8988T (cell line): ENCODE measurements at regions not wholly inside any gene's neighbourhood (a gene's known extent, or its start where the extent isn't known, plus 50 kb on each side); places are given as distances from the start of the nearest gene placed in this dataset.
"Not testable (repeated sequence)": the region's sequence is repeated elsewhere in the genome, so short reads cannot be mapped to it uniquely, and the experiment has no call there.

ENCODE experiments used
- DNase-seq: peaks from one replicate; pipeline ENCODE4 v3.0.0; 2011

DNA sequence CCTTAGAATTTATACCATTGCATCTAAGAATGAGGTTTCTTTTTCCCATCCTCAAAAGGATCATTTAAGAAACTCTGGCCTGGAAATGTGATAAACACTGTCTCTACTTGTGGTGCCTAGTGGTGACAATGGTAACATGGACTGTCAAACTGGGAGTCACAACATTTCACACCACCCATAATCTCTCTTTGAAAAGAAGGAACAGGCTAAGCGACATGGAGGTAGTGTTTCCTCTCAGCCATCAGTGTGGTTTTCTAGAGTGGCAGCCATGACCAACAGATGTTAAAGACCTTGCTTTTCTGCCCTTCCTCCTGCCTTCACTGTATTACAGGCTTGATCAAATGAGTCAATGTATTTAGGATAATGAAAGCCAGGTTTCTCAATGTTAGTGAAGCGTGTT, 283.1 kb upstream of the STAC start:
- DNase-seq, result no peak

DNA sequence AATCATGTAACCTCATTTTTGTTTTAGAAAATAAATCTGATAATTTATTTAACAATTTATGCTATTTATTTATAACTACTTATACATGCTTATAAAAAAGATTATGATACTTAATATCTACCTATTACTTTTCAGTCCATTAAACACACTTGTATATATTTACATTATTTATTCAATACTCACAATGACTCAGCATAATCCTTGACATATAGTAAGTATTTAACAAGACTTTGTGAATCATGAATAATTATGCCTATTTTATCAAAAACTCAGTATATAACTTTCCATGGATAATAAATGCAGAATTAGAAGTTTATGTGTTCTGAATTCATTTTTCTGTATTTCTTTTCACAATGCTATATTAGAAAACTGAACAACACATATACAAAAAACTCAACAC, 266.0 kb upstream of the STAC start:
- no peak for DNase-seq

DNA sequence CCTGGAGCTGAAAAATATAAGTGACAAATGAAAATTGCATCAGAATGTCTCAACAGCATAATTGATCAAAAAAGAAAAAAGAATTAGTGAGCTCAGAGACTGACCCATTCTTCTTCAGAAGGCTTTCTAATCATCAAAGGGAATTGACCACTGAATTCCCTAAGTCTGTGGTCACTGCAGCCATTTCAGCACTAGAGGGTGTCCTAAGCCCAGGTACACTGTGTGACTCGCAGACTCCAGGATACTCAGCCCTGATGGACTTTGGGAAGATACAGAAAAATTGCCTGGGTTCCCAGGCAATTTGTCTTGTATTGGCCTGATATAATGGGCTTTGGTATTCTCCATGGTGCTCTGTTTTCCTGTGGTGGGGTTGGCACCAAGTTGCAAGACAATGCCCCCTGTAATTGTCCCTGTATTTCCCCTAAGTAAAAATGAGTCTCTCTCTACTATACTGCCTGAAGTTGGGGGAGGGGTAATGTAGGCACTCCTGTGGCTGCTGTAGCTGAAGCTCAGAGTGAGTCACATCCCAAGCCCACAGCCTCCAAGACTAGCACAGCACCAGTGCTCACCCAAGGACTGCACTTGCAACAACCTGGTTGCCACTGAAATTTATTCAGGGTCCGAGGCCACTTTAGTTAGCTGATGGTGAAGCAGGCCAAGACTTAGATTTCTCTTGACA, 256.0 kb upstream of the STAC start:
- peak; percentile 11 for DNase-seq

DNA sequence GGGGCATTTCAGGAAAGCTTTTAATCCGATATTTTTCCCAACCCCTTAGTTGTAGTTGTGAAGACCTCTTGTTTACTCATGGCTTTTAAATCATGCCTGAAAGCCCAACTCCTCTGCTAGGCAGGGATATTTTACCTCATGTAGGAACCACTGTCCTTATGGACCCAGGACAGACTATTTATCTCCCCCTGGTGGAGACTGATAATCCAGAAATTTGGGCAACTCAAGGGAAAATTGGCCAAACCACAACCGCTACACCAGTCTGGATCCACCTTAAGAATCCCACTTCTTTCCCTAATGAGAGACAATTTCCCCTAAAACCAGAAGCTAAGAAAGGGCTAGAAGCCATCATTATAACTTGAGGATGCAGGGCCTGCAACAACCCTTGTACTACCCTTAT, 248.1 kb upstream of the STAC start:
- DNase-seq, result no peak

DNA sequence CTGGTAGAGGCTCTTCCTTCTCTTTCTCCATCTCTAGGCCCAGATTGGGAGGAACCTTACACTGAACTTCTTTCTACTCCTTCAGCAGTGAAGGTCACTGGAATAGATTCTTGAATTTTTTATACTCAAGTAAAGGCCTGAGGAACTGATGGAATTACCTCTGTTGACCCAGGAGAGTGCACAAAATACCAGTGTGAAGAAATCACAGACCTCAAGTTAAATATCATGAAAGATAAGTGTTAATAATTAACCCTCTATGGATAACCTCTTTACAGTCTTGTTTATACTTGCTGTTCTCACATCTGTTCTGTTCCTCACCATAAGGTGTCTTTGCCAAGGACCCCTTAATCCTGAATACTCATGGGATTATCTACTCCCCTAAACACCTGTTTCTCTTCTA, 244.4 kb upstream of the STAC start:
- no peak for DNase-seq

DNA sequence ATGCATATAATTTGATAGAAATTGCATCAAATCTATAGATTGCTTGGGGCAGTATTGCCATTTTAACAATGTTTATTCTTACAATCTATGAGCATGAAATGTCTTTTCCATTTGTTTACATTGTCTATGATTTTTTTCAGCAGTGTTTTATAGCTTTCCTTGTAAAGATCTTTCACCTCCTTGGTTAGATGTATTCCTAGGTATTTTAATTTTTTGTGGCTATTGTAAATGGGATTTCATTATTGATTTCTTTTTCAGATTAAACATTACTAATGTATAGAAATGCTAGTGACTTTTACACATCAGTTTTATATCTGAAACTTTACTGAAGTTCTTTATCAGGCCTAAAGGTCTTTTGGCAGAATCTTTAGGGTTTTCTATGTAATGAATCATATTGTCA, 237.6 kb upstream of the STAC start:
- no peak for DNase-seq

DNA sequence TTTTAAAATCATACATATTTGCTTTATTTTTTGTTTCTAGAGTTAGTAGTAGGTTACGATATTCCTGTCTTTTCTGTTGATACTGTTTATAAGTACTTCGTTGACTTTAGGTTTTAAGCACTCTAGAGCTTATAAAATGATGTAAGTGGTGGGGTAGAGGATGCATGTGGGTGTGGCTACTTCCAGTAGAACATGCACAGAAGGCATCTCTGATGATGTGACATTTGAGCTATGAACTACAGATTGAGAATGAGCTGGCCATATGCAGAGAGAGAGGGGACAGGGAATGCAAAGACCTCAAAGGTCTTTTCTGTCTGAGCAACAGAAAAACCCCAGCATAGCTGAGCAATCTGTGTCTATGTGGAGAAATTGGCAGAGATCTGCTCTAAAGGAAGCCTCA, 233.9 kb upstream of the STAC start:
- no peak for DNase-seq

DNA sequence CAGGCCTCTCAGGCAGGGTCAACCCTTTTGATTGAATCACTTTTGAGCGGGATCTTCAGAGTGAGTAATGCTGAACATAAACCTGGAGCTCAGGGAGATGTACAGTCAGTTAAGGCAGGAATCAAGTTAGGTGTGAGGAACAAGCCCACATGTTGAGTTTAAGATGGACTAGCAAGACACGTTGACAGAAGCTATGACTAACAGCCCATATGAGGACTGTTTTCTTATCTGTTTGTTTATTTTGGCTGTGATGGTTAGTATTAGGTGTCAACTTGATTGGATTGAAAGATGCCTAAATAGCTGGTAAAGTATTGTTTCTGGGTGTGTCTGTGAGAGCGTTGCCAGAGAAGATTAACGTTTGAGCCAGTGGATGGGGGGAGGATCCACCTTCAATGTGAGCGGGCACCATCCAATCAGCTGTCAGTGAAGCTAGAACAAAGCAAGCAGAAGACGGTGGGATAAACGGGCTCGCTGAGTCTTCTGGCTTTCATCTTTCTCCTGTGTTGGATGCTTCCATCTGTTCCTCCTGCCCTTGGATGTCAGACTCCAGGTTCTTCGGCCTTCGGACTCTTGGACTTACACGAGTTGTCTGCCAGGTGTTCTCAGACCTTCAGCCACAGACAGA, 232.3 kb upstream of the STAC start:
- DNase-seq, result no peak

DNA sequence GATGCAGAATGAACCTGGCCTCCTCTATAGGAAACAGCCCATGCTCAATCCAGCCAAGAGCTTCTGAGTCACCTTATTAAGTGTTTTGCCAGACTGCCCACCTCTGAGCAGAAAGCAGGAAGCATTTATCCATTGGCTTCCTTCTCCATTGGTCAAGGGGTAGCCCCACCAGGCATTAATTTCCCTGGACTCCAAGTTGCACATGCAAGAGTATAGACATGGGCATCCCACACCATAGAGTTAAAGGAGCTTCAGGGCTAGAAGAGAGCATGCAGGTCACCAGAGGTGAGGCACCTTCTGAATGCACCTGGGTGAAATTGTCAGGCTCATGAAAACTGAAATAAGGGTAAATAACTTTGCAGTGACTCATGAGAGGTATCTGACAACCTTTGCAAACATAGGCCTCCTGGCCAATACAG, 230.8 kb upstream of the STAC start:
- DNase-seq, result no peak

DNA sequence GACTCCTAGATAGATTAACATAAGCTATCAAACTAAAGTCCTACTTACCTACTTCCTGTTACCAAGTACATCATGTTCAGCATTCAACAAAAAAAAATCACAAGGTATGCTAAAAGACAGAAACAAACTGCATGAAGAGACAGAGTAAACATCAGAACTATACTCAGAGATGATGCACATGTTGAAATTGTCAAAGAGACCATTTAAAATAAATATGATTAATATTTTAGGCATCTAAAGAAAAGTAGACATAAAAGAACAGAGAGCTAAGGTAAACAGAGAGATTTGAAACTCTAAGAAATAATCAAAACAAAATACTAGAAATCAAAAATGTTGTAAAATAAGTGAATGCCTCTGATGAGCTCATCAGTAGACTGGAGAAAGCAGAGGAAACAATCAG, 224.8 kb upstream of the STAC start:
- DNase-seq, result no peak

DNA sequence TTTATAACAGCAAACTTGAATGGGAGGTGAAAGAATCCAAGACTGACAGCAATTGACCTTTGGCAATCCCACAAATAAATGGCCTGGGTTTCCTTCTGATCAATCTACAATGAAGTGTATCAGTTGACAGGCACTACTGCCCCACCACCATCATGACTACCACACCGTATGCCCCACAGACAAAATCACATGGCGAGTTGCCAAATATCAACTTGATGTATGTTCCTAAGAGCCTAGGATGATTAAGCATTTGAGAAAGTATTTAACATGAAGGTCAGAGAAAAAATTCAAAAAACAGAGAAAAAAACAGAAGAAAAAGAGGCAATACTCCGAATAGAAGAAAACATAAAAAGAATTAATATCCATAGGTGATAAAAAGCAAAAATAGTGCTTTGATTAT, 215.9 kb upstream of the STAC start:
- no peak for DNase-seq

DNA sequence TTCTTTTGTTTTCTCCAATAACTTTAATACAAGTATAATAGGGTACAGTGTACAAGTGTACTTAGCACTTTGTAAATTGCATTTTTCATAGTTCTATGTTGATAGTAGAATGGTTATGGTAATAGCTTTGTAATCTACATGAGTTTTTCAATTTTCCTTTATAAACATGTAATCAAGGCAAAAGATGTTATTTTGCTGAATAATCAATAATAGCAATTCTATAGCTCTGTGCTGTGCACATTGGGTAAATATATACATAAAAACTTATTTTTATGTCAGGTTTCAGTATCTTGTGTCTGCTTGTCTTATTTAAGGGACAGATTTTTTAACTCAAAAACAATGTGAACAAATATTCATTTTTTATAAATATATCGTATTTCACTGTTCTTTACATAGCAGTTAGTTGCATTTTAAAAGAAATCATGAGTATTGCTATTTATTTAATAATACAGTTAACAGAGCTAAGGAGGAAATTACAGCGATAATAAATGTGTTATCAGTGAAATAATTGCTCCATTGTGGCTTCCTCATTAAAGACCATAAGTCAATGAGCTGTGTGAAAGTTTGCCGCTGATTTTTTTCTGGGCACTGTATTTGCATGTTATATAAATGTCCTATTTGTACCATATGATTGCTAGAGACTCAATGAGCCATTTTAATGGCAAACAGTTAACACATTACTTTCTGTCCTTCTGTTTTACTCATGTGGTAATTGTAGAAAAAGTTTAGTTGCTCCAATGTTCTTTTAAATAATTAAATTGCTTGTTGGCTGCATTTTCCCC, 214.6 kb upstream of the STAC start:
- no peak for DNase-seq

DNA sequence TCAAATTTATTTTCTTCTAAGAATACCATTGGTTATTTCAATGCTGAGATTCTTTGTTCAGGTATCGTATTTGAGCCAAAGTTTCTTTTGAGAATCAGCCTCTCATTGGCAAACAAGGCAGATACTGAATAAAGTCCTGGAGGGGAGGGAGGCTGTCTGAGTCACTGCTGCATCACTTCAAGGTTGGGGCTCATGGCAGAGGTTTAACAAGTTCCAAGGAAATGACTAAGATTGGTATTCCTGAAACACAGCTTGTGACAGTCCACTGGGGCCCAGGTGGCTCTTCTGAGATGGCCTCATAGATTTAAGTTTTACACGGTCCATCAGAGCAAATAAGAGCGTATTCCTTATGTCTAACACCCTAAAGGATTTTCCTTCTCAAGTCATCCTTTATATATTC, 213.8 kb upstream of the STAC start:
- peak; percentile 30 for DNase-seq

DNA sequence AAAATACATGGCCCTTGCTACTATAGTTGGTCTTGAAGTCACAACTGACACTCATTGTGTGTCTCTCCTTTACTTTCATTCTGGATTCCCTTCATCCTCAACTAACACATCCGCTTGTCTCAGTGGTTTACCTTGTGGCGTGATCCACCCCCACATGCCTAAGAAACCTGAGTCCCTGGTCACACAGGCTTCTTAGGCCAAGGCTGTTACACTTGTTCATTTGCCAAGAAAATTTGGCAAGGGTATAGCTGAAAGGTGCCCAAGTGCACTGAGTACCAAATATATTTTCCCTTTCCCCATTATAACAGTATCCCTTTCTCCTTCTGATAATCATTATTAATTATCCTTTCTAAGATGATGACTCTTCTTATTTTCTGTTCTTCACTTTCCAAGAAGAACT, 207.6 kb upstream of the STAC start:
- DNase-seq, result no peak

DNA sequence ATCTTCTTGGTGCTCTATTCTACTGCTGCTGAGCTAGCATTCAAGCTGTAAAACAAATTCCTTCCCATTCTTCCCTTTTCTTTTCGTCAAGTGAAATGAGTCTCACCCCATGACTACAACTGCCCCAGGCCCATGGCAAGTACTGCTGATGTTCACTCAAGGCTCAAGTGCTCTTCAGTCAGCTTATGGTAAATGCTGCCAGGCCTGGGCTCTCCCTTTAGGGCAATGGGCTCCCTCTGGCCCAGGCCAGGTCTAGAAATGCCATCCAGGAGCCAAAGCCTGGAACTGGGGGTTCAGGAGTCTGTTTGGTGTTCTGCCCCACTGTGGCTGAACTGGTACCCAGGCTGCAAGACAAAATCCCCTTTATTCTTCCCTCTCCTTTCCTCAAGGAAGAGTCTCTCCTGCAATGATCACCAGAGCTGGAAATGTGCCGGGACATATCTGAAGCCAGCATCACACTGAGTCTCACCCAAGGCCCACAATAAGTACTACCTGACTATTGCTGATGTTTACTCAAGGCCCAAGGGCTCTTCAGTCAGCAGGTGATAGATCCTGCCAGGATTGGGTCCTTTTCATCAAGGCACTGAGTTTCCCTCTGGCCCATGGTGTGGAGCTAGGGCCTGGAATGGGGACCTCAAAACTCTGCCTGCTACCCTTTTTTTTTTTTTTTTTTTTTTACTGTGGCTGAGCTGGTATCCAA, 205.0 kb upstream of the STAC start:
- DNase-seq, result no peak

DNA sequence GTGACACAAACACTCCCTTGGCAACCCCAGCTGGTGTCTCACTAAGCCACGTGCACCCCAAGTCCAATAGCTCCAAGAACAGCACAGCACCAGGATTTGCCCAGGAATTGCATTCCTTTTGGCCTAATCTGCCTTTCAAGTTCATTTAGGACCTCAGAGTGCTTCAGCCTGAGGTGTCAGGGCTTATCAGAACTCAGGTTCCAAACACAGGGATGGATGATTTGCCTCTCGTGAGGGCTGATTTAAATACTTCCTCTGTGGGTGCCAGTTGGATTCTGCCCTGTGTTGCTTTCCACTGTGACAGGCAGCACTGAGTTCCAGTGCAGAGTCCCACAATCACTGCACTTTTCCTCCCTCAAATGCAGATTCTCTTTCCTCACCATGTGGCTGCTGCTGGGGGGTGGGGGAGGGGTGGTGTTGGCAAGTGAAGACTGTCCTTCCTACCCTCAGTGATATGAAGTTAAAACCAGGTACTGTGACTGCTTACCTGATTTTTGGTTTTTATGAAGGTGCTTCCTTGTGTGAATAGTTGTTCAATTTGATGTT, 204.3 kb upstream of the STAC start:
- DNase-seq, result no peak

DNA sequence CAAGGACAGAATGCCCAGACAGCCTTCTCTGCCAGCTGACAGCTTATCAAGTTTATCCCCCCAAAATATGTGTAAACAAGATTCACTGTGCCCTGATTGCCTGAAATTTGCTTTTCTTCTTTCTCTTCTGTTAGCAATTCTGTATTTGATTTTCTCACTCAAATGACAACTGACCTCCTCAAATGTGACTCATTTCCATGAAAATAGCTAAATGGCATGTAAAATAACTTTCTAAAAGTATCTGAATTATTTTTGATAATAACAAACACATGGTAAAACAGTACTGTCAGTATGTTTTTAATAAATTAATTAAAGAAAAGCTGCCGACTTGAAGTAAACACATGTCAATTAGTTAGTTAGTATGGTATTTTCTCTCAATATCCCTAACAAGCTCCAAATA, 202.3 kb upstream of the STAC start:
- no peak for DNase-seq

DNA sequence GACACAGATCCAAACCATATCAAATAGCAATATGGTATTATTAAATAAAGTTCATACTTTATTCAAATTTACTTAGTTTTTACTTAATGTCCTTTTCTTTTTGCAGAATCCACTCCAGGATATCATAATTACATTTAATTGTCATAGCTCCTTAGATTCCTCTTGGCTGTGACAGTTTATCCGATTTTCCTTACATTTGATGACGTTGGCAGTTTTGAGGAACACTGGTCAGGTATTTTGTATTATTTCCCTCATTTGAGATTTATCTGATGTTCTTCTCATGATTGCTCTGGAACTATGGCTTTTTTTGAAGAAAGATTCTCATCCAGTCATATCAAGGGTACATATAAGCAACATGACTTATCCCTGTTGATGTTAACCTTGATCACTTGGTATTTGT, 198.3 kb upstream of the STAC start:
- DNase-seq, result no peak

DNA sequence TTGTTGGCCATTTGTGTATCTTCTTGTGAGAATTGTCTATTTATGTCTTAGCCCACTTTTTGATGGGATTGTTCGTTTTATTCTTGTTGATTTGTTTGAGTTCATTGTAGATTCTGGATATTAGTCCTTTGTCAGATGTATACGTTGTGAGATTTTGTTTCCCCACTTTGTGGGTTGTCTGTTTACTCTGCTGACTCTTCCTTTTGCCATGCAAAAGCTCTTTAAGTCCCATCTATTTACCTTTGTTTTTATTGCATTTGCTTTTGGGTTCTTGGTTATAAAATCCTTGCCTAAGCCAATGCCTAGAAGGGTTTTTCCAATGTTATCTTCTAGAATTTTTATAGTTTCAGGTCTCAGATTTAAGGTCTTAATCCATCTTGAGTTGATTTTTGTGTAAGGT, 193.1 kb upstream of the STAC start:
- DNase-seq, result not testable (repeated sequence)

DNA sequence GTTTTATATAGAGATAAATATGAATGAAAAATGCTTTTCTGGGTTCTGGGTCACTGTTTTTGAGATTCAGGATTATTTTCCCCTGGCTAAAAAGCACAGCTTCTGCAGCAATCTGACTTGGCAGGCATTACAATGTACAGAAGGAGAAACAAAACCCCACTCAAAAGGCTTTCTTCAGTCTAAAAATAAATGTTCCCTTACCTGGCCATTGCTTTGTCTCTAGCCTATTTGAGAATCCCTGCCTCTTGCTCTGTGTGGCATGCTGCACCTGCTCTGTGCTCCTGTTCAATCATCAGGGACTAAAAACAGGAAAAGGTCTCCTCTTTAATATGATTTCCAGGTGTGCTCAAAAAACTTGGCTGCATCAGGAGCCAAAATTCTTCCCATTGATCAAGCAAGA, 187.4 kb upstream of the STAC start:
- no peak for DNase-seq

DNA sequence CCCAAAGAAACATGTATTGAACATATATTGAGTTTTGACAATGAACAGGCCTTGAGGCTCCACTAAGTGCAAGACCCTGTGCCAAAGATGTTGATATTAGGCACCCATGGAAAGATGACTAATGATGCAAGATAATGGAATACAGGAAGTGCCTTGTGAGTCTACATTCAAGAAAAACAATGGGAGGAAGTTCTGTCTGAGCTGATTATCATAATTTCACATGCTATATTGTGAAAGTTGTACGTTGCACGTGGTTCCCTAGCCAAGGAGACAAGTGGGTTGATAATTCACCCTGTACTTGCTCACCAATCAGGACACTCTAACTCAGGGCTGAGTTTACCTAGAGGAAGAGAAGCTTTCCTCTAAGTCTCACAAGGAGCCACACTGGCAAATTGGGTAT, 186.9 kb upstream of the STAC start:
- no peak for DNase-seq

DNA sequence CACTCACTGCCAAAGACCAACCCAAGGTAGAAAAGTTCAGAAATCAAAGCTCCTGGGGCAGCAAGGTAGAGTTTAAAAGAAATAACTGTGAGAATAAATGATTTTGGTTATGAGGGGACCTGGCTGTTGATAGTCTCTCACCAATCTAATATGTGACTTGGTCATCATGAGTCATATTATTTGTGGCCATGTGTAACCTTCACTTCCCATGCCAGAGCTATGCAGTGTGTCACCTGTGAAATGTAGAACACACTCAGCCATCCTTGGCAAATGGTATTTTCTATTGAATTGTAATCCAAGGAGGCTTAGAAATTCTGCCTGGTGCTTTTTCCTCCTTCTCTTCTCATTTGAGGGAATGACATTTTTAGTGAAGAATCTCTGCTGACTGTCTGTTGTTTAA, 184.2 kb upstream of the STAC start:
- no peak for DNase-seq

DNA sequence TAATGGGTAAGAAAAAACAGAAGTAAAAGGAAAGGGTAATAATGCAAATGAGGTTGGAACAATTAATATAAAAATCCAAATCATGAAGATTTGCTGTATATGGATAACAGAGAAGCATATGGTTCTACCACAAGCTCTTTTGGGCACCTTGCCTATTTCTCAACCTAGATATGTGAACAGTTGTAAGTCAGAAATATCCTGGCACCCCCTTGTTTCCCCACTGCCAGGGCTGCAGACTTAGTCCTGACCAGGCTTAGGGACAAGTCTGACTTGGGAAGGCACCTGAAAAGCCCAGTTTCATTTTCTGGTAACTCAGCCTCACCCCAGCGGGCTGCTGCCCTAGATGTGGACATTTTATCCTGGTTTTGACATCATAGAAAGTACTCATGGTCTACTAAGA, 183.2 kb upstream of the STAC start:
- DNase-seq, result no peak

DNA sequence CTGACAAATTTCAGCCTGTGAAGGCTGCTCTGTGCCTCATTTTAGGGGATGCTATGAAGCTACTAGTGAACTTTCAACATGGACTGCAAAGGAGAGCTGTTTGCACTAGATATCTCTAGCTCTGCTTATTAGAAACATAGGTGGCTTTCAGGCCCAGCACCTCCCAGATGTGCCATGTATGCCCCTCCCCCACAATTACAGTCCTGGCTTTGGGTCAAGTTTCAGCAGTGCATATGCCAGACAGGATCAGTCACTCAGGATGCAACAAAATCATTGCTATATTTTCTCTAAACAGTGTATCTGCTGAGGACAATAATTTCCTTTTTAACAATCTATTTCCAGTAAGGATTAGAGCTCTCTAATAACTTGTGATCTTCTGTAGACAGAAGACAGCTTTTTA, 178.8 kb upstream of the STAC start:
- no peak for DNase-seq
